ENCODE measurements at regions not wholly inside any gene's neighbourhood (a gene's known extent, or its start where the extent isn't known, plus 50 kb on each side); places are given as distances from the start of the nearest gene placed in this dataset.
"Not testable (repeated sequence)": the region's sequence is repeated elsewhere in the genome, so short reads cannot be mapped to it uniquely, and the experiment has no call there.

DNA sequence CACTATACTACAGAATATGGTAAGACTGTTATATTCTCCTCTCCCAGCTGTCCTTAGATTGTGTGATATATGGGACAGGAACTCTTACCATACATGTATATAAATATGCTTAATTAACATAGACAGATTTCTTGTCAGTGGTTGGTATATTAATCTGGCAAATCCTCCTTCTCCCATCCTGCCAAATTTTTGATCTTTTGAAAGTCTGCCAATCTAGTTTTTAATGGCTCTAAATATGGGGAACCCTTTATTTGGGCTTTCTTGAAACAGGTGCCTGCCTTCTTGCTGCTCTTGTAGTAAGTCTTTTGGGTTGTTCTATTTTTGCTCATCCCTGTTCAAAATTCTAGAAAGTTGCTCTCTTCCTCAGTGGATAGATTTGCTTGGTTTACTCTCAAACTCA is 63.5 kb downstream of the SPATA31D1 start:
- peak; percentile 14 for DNase-seq

DNA sequence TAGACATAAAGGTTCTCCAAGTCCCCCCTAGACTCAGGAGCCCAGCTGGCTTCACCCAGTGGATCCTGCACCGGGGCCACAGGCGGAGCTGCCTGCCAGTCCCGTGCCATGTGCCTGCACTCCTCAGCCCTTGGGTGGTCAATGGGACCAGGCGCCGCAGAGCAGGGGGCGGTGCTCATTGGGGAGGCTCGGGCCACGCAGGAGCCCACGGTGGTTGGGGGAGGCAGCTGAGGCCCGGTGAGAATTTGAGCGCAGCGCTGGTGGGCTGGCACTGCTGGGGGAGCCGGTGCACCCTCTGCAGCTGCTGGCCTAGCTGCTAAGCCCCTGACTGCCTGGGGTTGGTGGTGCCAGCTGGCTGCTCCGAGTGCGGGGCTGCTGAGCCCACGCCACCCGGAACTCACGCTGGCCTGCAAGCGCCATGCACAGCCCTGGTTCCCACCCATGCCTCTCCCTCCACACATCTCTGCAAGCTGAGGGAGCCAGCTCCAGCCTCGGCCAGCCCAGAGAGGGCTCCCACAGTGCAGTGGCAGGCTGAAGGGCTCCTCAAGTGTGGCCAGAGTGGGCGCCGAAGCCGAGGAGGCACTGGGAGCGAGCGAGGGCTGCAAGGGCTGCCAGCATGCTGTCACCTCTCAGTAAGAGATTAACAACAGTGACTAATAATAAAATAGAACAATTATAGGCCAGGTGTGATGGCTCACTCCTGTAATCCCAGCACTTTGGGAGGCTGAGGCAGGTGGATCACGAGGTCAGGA is 65.9 kb downstream of the SPATA31D1 start:
- no peak for DNase-seq

DNA sequence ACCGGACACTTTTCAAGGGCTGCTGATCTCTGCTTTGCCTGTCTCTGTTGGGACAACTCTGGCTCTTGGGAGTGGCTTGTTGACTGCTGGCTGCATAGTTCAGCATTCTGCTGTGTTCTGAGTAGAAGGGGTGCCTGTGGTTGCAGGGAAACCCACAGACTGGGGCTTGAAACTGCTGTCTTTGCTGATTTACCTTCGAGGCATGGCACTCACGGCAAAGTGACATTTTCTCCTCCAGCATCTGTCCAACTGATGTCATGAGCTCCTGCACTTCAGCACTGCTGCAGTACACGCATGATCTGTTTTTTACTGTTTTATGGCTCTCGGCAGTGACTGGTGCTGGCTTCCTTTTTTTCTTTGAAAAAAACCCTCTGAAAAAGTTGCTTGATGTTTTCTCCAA is 69.2 kb downstream of the SPATA31D1 start:
- DNase-seq, result no peak

DNA sequence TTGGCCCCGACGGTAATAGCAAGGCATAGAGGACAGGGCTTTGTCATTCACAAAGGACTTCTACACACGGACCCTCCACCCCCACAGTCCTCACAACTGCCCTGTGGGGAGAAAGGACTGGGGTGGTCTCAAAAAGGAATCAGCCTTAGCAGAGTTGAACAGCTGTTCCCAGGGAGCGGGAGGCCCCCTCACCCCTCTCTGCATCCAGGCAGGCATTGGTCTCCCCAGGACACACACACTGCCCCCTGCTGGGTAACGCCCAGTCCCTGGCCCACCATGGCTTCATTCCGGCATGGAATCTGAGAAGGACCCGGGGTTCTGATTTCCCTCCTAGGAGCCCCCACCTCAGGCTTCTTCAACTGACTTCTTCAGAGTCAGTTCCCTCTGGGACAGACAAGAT is 73.2 kb downstream of the SPATA31D1 start:
- not testable (repeated sequence) for DNase-seq

DNA sequence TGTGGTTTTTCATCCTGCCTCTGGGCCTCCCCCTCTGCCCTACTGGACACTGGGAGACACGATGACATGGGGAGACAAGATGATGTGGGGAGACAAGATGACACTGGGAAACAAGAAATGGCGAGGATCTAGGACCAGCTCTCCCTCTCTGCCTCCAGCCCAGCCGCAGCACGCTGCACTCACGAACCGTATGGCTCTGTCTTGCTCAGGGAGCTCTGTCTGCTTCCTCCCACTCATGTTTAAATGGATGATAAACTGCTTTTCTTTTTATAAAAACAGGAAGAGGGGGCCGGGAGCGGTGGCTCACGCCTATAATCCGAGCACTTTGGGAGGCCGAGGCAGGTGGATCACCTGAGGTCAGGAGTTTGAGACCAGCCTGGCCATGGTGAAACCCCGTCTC is 73.7 kb downstream of the SPATA31D1 start:
- DNase-seq, result no peak

DNA sequence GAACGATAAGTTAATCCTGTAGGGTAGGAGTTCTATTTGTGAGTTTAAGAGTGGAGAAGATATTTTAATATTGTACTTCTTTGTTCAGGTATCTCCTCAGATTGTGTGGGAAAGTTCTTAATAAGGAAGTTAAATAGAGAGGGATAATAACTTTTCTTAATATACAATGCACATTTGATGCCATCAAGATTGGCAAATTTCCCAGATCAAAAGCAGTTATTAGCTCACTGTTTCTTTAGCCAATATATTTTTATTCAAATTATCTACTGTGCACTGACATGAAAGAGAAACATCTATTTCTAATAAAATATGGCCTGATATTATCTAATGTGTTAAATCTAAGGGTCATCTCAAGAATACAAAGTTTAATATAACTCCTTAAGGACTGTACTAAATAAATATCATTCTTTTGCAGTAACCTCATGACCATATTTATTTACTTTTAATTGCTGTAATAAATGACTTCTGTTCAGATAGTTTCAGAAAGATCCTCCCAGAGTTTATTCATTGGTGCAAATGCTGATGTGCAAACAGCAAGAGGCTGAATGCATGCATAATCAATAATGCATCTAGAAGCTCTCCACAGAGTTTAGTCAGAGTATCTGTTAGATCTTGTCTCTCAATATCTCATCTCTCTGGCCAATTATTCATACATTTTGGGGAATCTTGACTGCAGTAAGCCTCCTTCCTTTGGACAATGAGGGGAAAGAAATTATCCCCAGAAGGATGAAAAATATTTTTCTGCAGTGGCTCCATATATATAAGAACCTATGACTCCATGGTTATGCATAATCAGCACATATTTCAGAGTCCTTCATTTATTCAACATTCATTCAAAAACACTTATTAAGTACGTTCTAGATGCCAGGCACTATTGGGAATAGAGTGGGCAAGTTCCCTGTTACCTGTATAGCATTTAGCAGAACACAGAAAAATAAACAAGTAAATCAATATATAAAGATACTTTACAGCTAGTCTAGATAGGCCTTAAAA is 85.3 kb downstream of the SPATA31D1 start:
- DNase-seq, result no peak

DNA sequence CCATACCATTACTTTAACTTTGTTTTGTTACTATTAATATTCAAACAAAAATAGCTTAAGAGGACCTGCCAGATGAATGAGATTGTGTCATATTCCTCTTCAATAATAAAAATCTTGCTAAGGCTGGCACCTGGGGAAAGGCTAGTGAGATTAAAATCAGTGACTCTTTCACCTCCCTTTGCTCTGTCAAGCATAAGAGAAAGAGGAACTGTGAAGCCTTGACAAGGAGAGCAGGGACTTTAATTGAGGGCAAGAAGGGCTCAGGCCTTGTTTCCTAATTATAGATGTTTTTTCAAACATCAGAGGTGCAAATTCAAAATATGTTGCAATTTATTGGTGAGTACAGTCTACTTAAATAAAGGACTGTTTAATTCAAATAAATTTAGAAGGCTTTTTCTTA is 91.7 kb downstream of the SPATA31D1 start:
- DNase-seq, result no peak

DNA sequence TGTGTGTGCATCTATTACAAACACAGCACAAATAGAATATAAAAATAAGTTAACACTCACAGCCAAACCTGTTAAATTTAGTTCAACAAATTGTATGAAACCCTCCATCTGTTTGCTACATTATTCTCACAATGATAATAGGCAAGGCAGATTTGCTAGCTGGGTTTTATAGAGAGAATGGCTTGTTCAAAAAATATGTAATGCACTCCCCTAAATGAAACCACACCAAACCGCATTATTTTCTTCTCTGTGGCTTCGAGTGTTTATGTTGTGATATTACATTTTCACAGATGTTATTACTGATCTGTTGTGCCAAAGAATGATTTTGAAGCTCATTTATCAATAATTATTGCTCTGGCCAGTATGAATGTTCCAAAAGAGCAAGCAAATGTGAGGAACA is 92.9 kb downstream of the SPATA31D1 start:
- no peak for DNase-seq

DNA sequence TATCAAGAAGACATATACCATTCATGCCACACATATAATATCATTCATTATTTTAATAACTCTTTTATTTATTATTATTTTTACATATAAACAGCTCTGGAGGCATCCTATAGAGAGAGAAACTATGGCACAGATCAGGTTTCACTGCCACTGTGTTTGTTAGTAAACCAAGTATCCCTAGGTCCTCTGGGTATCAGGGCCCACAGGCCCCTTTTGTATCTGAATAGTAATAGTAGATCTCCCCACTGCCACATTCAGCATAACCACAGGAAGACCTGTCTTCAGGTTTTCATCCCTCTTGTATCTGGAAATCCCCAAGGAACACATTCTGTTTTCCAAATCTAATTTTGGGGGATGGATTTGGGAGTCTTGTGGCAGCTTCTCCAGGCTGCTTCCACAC is 94.0 kb downstream of the SPATA31D1 start:
- DNase-seq, result no peak

DNA sequence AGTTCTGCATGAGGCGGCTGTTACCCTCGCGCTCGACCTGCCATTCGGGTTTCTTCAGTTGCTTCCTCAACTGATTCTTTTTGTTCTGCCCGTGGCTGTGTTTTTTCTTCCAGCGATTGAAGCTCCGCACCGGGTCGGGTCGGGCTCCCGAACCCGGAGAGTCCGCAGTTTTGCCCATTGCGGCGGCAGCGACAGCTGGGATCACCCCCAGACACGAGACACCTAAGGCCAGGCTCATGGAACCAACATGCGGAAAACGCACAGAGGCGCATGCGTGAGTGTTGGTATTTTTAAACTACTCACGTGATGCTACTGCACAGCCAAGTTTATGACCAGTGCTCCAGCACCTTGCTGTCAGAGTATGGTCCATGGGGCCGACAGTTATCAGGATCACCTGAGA is 100.0 kb downstream of the SPATA31D1 start:
- no peak for DNase-seq

DNA sequence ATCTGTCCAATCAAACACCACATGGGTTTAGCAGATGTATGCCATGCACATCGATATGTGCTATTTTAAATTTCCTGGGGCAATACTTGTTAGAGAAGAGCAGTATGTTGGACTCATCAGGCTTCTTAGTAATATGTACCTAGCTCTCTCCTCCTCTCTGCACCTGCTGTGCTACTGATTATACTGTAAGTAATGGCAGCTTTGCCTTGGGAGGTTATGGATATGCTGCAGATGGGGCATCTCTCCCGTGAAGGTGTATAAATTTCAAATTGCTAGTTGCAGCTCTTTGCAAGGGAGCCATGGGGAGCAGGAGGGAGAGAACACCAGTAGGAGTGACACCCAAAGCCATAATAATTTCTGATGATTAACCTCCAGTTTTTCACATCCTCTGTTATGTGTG is 101.5 kb downstream of the SPATA31D1 start:
- no peak for DNase-seq

DNA sequence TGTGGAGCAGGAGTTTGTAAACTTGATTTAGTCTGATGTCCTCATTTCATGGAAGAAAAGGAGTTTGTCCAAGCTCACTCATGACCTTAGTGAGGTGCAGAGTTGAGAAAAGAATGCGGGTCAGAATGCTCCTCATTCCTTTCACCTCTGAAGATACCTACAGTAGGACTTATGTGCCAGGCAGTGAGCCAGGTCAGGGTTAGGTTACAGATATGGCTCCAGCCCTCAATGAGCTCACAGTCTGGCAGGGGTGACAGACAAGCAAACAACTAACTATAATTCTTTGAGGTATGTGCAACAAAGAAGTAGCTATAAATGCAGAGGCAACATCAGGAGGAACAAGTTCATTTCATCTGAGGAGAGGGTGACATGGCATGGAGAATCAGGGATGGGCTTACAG is 102.5 kb downstream of the SPATA31D1 start:
- no peak for DNase-seq

DNA sequence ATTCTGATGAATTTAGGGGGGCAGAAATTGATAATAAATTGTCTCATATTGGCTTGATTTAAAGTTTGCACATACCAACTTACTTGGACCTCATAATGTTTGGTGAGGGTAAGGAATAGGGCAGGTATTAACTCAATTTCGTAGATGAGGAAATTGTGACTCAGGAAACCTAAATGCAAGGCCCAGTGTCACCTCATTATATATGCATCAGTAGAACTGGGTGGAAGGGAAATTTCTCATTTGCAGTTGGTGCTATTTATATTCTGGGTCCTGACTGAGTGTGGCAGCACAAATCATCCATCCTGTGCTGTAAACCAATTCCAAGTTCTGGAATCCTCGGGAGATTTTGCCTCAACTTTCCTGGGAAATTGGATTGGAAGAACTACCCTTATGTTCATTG is 103.0 kb downstream of the SPATA31D1 start:
- no peak for DNase-seq

DNA sequence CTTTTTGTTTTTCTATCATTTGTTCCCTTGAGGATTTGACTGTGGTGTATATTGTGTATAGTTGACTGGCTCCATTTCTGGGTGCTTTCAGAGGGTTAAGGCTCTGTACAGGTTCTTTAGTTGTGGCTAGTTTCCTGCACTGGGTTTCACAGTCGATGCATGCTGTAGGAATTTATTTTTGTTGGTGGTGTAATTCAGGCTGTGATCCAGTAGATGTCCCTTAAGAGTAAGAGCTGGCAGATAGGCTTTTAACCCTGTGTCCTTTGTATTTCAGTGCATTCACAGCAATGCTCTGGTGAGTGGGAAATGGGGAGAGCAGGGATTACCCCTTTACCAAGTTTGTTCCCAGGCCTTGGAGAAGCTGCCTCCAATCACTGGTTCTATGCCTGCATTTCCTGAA is 112.9 kb downstream of the SPATA31D1 start:
- no peak for DNase-seq

DNA sequence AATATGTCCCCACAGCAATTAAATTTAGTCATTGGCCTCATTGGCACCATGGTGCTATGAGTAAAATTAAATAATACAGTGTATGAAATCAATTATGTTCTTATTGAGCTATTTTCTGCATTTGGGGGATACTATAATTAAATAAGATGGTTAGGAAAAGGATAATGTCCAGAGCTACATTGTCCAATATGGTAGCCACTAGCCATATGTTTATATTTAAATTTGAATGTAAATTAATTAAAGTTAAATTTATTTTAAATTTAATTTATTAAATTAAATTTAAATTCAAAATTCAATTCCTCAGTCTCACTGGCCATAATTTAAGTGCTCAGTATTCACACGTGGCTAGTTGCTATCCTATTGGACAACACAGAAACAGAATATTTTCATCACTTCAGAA is 115.7 kb downstream of the SPATA31D1 start:
- no peak for DNase-seq

DNA sequence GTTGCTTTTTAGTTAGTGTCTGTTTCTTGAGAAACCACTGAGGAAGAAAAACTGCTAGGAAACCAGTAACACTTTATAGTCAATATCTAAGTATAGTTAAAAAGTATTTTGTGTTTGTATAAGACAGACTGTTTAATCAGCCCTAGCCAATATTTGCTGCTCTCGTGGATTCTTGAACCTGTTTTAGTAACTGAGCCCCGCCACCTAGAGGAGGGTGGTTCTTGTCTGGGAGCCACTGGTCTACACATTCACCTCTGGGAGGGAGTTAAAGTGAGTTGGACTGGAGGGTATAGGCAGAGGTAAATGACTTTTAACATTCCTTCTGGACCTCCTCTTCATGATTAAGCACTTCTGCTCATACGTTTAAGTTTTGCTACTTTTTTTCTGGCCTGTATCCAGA is 117.2 kb downstream of the SPATA31D1 start:
- DNase-seq, result no peak

DNA sequence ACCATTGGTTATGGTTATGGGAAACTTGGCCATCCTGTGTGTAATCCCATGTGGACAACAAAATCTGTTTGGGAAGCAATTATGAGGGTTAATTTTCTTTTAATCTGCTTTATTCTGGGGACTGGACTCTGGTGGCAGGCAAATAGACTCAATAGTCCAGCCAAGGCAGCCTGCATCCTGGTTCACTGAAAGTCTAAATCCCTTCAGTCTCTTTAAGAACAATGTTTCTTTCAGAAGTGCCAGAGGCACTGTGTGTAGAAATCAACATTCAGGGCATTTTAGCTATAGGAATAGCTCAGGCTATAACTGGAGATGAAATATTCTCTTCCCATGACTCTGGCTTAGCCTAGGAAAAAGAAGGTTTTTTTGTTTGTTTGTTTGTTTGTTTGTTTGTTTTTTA is 118.0 kb downstream of the SPATA31D1 start:
- no peak for DNase-seq

DNA sequence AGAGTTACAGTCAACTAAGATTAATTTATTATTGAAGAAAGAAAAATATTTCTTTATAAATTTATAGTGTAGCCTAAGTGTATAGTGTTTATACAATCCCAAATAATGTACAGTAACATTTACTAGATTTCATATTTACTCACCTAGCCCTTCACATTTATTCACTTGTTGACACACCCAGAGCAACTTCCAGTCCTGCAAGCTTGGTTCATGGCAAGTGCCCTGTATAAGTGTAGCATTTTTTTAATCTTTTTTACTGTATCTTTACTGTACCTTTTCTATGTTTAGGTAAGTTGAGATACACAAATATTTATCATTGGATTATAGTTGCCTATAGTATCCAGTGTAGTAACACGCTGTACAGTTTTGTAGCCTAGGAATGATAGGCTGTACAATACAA is 119.9 kb downstream of the SPATA31D1 start:
- DNase-seq, result no peak

DNA sequence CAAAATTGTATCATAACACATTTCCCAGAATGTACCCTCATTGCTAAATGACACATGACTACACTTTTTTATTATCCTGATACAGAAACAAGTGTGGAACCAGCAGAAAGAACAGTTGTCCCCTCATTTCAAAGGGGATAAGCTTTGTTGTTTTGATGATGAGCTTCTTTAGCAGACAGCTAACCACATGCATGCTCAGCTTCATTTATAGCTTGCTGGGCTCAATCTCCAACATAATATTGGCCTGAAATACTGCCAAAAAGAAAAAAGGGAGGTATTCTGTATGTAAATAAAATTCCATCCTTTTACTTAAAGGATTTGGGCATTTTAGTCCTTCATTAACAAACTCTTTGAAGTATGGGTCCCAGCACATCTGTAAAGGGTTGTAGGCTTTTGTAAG is 120.4 kb downstream of the SPATA31D1 start:
- no peak for DNase-seq

DNA sequence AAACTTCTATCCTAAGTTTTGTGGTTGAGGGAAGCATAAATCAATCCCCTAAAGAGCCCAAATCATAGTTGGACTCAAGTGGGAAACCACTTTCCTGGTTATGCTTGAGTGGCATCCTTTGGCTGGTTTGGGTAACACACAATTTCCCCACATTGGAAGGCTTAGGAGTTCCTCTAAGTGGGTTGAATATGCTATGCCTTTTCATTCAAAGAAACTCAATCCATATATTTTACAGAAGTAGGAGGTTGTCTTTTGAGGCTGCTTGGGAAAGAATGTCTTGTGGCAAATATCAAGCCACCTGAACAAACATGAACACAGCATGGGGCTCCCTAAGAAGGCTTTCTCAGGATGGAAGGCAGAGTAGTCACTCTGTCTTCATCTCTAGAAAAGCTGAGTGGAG is 121.1 kb downstream of the SPATA31D1 start:
- no peak for DNase-seq

DNA sequence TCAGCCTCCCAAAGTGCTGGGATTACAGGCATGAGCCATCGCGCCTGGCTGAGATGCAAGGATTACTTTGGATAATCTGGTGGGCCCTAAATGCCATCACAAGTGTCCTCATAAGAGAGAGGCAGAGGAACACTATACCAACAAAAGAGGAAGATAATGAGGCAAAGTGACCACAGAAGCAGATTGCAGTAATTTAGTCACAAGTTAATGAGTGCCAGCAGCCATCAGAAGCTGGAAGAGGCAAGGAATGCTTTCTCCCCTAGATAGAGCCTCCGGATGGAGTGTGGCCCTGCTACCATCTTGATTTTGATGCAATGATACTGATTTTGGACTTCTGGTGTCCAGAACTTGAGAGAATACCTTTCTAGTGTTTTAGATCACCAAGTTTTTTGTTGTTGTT is 122.3 kb downstream of the SPATA31D1 start:
- DNase-seq, result no peak

DNA sequence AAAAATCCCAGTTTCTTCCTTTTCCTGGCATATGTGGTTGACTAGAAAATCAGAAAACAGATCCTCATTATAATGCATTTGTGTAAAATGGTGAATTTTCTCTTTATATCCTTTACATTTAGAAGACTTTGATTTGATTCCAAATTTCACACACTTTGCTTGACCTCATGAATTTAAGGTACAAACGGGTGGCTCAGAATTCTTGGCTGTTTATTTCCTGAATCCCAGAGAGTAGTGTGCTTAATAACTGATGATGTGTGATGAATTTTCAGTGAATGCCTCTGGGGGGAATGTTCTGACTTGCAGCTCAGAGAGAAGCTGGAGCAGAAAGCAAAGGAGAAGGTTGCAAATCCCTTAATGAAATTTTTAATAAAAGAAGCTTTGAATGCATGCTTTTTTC is 126.8 kb downstream of the SPATA31D1 start:
- DNase-seq, result no peak

DNA sequence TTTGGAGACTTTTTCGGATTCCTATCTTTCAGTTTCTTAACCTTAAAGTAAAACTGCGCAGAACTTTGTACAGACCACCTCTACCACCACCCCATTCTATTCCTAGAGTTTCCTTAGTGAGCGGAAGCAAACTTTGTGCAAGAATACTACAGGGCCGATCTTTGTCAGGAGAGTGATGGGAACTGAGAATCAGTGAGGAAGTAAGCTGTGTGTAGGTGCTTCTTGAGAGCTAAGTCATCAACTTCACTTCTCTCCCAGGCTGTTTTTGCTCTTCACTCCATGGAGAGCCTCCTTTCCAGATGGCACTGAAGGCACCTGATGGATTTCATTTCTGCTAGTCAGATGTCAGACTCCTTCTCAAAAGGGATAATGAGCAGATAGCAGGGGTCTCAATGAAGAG is 127.3 kb downstream of the SPATA31D1 start:
- no peak for DNase-seq

DNA sequence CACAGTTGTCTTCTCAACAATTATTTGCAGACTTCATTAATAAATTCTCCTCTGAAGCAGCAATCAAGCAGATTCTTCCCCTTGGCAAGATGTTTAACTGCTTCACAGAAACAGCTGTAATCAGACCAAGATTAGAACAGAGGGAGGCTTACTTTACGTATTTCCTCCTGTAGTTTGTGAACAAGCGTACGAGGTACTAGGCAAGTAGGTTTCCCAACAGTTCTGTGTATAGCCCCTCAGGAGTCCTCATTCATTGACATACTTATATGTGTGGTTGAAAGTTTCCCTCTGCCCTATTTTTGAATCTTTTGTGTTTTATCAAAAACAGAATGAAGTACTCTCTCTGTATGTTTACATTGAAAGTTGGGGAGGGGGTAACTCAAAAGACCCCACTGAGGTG is 128.0 kb downstream of the SPATA31D1 start:
- no peak for DNase-seq

Measured in NCI-H1694 (cell line).